Right lobe of liver (tissue), 6 donors: ENCODE measurements at regions not wholly inside any gene's neighbourhood (a gene's known extent, or its start where the extent isn't known, plus 50 kb on each side); places are given as distances from the start of the nearest gene placed in this dataset.

Experiments
- ATAC-seq, 4 donors: fragments of 200-7000 bp; cut with Tn5 transposase; one replicate each; pipeline ENCODE4 v1.9.1; 2020; ENCODE audit warnings: mild to moderate bottlenecking in 4 of 4, moderate library complexity in 4 of 4
- DNase-seq, 3 donors: peaks; one replicate each; pipeline ENCODE4 v3.0.0-alpha.2; 2020
- H3K27ac ChIP-seq, 3 donors: fragments of 200-600 bp; one replicate each; pipeline ENCODE4 v1.8.0; 2022
- H3K27me3 ChIP-seq, 2 donors: fragments of 200-600 bp; one replicate each; pipeline ENCODE4 v1.8.0; 2022
- H3K36me3 ChIP-seq, 4 donors: fragments of 200-600 bp; sonication (generic) in 1 of 4; one replicate each; pipeline versions ENCODE4 v1.5.1 to v1.8.0; 2017 to 2022; ENCODE audit warnings: control low read depth in 1 of 4
- H3K4me1 ChIP-seq, 4 donors: fragments of 200-600 bp; sonication (generic) in 1 of 4; one replicate each; pipeline versions ENCODE4 v1.5.1 to v1.8.0; 2017 to 2022; ENCODE audit warnings: control low read depth in 1 of 4
- H3K4me3 ChIP-seq, 3 donors: fragments of 200-600 bp; one replicate each; pipeline ENCODE4 v1.8.0; 2022
- H3K9me3 ChIP-seq, 4 donors: fragments of 200-600 bp; sonication (generic) in 1 of 4; one replicate each; pipeline versions ENCODE4 v1.5.1 to v1.8.0; 2017 to 2022; ENCODE audit warnings: control low read depth in 1 of 4
- POLR2A ChIP-seq: fragments of 450-650 bp; IDR thresholded peaks from one replicate; pipeline ENCODE4 v1.6.1; 2017; ENCODE audit warnings: antibody characterized with exemption, mild to moderate bottlenecking
- WGBS: methylation state at CpG from one replicate; pipeline ENCODE4 v1.1.6; 2018; ENCODE audit warnings: low coverage, low lambda C conversion rate; ENCODE audit not compliant: insufficient coverage; ENCODE audit errors: missing lambda C conversion rate; 5-methylcytosine and 5-hydroxymethylcytosine counted together
- intact Hi-C, 2 donors: fragments of 100-400 bp; cut with DNase I; formaldehyde crosslinking; loops; one replicate each; pipeline versions ENCODE4 v1.11.2 to v1.14.1; 2022
- TF ChIP-seq, protein P1 (sequence below), 4 donors: fragments of 200-600 bp in 3 of 4; fragments of 450-650 bp in 1 of 4; IDR thresholded peaks; one replicate each; pipeline versions ENCODE4 v1.5.1 to v1.8.0; 2016 to 2022; ENCODE audit warnings: antibody characterized with exemption in 4 of 4, mild to moderate bottlenecking in 2 of 4
- donor health status: DM: no; HTN: yes; CAD: no.
- donor health status: DM: no; HTN: no; CAD: no.
- donor health status: DM: no; HTN: no; CAD: no.
- donor health status: DM: no; HTN: yes; CAD: no.
- donor health status: DM: no; HTN: yes; CAD: no.

DNA sequence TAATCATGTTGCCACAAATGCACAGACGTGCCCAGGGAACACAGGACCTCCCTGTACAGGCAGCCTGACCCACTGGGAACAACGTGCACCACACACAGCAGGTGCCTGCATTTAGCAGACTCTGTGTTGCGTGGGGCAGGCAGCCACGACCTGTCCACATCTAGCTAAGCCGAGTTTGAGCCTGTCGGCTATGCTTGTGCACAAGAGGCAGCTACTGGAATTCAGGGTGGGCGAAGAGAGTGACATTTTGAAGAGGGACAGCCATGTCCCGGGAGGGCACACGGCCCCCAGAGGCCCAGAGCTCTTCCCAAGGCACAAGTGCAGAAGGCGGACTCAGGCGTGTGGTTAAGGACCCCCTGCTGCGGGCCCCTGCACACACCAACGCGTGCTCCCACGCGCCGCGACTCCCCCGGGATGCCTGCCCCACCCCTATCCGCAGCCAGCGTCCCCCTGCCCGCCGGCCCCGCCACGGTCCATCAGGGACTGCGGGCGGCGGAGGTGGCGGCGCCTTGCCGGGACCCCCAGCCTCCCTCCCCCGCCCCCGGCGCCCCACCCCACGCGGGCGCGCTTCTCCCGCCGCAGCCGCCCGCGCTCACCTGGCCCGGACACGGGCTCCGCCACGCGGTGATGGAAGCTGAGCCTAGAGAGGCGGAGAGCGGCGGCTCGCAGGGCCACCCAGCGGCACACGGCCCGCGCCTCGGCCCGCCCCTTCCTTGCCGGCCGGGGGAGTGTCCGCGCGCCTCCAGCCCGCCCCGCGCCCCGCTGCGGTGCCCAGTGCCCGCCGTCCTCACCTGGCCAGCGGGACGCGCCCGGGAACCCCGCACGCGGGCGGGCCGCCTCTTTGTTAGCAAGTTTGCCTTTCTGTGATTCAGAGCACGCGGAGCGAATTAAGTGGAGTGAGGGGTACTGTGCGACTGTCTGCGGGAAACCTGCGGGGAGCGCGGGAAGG is 125.3 kb upstream of the PRMT8 start:
- Histone ChIP-seq H3K4me1 (peaks cover 0 to 4% (median 0%) of the 10 kb centered on the region in 4 donors), H3K36me3 (no peaks in the 10 kb centered on the region), H3K27ac (no peak overlapping the region), H3K27me3 (no peaks in the 10 kb centered on the region), H3K9me3 (no peaks in the 10 kb centered on the region), H3K4me3 (peak overlapping the region in 1 of 3 donors; percentile 28)
- TF ChIP-seq, protein P1, sequence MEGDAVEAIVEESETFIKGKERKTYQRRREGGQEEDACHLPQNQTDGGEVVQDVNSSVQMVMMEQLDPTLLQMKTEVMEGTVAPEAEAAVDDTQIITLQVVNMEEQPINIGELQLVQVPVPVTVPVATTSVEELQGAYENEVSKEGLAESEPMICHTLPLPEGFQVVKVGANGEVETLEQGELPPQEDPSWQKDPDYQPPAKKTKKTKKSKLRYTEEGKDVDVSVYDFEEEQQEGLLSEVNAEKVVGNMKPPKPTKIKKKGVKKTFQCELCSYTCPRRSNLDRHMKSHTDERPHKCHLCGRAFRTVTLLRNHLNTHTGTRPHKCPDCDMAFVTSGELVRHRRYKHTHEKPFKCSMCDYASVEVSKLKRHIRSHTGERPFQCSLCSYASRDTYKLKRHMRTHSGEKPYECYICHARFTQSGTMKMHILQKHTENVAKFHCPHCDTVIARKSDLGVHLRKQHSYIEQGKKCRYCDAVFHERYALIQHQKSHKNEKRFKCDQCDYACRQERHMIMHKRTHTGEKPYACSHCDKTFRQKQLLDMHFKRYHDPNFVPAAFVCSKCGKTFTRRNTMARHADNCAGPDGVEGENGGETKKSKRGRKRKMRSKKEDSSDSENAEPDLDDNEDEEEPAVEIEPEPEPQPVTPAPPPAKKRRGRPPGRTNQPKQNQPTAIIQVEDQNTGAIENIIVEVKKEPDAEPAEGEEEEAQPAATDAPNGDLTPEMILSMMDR (IDR thresholded peaks at IDR 0.05) = no peak
- no peak for TF ChIP-seq POLR2A
- intact Hi-C loops = no loop called here
- ATAC-seq (peak; percentile 57 to 73 (median 62)), DNase-seq (peak in 1 of 3 donors; percentile 33)
- WGBS = 4% methylated on average over 11 of the region's 87 CpGs

DNA sequence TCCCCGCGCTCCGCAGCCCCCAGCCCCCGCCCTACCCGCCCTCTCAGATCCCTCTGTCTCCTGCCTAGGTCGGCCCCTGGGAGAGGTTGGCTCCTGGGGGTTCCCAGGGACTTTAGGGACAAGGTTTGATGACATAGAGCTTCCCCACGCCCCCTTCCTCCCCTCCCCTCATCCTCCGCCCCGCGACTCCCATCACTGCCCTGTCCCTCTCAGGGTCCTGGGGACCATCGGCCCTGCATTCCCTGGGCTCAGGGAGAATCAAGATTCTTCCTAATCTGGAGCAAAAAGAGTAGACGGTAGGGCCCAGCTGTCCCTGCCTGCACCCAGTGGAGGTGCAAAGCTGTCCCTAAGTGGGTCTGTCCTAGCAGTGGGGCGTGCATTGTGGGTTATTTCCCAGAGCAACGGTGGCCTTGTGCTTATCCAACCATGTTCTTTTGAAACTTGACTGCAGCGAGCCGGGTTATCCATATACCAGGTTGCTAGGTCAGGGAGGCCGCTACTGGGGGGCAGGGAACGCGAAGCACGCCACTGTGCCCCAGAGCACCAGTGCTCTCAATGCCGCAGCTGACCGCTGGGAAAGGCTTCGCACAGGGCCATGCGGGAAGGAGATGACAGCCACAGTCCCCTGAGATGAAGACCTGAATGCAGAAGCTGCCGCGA is 124.4 kb upstream of the PRMT8 start:
- Histone ChIP-seq H3K36me3 (no peaks in the 10 kb centered on the region), H3K4me1 (peaks cover 0 to 4% (median 0%) of the 10 kb centered on the region in 4 donors), H3K27ac (no peak overlapping the region), H3K4me3 (no peak overlapping the region), H3K27me3 (no peaks in the 10 kb centered on the region), H3K9me3 (no peaks in the 10 kb centered on the region)
- intact Hi-C loops = no loop called here
- TF ChIP-seq, protein P1 (IDR thresholded peaks at IDR 0.05) = no peak
- no peak for ATAC-seq
- peak in 1 of 3 donors; percentile 28 for DNase-seq
- WGBS = 36% methylated on average over 11 of the region's 26 CpGs

DNA sequence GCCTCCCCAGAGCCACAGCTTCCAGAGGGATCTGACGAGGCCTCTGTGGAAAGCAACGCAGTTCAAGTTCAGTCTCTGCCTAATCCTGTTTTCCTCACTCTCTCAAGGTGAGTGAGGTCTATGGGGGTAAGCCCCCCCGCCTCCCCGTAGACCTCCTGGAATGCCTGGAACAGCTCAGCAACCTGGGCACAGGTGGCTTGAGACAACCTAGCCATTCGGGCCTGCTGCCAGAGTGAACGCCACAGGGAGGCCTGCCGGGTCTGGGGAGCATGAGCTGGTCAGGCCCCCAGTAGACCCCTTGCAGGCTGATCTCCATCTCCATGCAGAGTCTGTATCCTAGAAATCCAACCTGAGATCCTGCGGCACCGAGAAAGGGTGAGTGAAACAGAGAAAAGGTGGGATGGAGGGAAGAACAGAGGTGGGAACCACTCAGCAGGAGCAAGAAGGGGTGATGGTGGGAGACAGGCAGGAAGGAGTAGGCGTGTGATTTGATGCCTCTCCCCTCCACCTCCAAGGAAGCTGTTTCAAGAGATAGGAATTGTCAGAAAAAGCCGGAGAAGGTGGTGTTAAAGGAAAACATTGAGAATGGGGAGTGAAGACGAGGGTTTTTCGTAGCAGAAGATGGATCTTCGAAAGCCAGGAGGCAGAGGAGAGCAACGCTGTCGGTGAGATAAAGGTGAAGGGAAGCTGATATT is 123.1 kb upstream of the PRMT8 start:
- Histone ChIP-seq H3K4me1 (peaks cover 0 to 4% (median 0%) of the 10 kb centered on the region in 4 donors), H3K9me3 (no peaks in the 10 kb centered on the region), H3K27me3 (no peaks in the 10 kb centered on the region), H3K27ac (no peak overlapping the region), H3K4me3 (no peak overlapping the region), H3K36me3 (no peaks in the 10 kb centered on the region)
- TF ChIP-seq, protein P1 (IDR thresholded peaks at IDR 0.05) = no peak
- TF ChIP-seq POLR2A = no peak
- intact Hi-C loops = no loop called here
- ATAC-seq (no peak), DNase-seq (no peak)
- 69% methylated on average over 8 of the region's 16 CpGs for WGBS

DNA sequence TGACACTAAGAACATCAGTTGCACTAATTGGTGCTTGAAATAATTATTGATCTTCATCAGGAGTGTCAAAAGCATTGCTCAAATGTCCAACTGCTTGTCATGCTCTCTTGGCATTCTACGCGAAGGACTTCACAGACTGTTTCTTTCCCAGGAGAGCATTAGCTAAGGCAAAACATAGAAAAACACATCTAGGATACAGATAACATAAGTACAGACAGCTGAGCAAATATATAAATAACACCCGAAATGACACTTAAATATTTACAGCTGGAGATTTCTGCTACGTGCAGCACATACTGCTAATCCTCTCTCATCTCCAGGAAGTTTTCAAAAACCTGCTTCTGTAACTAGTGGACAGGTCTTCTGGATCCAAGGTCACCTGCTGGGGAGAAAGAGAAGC is 120.0 kb upstream of the PRMT8 start:
- Histone ChIP-seq H3K27ac (no peak overlapping the region), H3K36me3 (no peaks in the 10 kb centered on the region), H3K4me1 (no peaks in the 10 kb centered on the region), H3K4me3 (no peak overlapping the region), H3K27me3 (no peaks in the 10 kb centered on the region), H3K9me3 (no peaks in the 10 kb centered on the region)
- DNase-seq = no peak
- ATAC-seq = no peak
- 37% methylated on average over 4 of the region's 4 CpGs for WGBS
- no peak for TF ChIP-seq POLR2A
- TF ChIP-seq, protein P1 (IDR thresholded peaks at IDR 0.05) = no peak
- intact Hi-C loops = no loop called here
